ENCODE measurements at regions not wholly inside any gene's neighbourhood (a gene's known extent, or its start where the extent isn't known, plus 50 kb on each side); places are given as distances from the start of the nearest gene placed in this dataset.
"Not testable (repeated sequence)": the region's sequence is repeated elsewhere in the genome, so short reads cannot be mapped to it uniquely, and the experiment has no call there.

DNA sequence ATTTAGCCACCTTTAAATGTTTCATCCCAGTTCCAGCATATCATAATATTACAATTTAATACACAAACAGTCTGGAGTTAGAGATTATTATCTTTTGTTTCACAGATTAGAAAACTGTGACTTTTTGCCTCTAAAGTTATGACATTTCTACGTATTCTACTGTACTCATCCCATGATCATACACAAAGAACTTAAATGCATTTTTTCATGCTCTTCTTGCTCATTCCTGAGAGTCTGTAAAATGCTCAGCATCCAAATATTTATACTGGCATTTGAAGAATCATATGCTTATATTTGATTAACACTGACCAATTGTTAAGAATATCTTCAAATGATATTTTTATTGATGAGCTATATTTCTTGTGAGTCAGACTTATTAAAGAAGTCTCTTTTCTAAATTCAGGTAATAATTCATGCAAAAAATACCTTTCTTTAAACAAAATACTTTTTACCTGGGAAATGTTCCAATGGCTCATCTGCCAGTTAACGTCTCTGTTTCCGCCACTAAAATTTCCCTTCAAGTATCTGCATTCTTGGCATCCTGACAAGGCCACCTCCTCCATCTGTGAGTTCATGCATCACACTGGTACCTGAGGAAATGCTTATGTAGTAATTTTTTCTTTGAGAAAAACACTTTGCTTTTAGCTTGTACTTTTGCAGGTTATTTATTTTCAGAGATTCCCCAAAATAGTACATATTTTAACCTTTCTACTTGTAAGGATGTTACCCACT is 139.6 kb upstream of the RASA1 start:
- DNase-seq (ENCODE audit: low read depth in 2 of 3, low spot score in 2 of 3) = no peak

DNA sequence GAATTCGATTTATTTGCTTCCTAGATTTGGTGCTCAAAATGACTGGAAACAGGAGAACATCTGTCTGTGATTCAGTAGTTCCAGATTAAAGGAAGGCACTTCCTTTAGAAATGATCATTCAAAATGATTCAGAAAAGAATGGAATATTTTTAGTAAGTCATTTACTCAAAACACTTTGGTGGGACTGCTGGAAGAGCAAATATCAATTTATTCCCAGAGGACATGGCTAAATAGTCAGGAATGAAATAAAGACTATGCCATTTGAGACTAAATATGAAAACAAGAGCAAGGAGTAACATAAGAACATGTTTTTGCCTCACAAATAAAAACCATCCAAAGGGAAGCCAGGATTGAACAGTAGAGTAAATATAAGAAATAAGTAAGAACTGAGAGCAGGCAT is 138.6 kb upstream of the RASA1 start:
- DNase-seq (ENCODE audit: low read depth in 2 of 3, low spot score in 2 of 3) = no peak

DNA sequence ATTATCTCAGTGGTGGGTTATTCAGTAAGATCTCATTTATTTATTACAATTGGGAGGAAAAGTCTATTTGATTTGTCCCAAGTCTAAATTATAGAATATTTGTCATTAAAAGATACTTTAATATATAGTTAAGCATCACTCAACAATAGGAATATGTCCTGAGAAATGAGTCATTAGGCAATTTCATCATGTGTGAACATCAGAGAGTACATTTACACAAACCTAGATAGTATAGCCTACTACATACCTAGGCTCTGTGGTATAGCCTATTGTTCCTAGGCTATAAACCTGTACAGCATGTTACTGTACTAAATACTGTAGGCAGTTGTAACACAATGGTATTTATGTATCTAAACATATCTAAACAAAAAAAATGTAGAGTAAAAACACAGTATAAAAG is 135.0 kb upstream of the RASA1 start:
- no peak for DNase-seq (ENCODE audit: low read depth in 2 of 3, low spot score in 2 of 3)

DNA sequence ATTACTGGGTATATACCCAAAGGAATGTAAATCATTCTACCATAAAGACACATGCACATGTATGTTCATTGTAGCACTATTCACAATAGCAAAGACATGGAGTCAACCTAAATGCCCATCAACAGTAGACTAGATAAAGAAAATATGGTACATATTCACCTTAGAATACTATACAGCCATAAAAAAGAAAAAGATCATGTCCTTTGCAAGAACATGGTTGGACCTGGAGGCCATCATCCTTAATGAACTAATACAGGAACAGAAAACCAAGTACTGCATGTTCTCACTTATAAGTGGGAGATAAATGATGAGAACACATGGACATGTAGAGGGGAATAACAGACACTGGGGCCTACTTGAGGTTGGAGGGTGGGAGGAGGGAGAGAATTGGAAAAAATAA is 133.2 kb upstream of the RASA1 start:
- not testable (repeated sequence) for DNase-seq (ENCODE audit: low read depth in 2 of 3, low spot score in 2 of 3)

DNA sequence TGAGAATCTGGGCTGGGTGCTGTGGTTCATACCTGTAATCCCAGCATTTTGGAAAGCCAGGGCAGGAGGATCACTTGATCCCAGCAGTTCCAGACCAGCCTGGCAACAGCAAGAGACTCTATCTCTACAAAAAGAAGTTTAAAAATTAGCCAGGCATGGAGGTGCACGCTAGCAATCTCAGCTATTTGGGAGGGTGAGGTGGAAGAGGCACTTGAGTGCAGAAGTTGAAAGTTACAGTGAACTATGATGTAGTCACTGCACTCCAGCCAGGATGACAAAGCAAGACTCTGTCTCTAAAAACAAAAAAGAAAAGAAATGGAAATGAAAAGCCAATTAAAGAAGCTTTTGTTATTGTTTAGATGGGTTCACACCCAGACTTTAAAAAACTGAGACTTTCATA is 131.6 kb upstream of the RASA1 start:
- DNase-seq (ENCODE audit: low read depth in 2 of 3, low spot score in 2 of 3) = no peak

DNA sequence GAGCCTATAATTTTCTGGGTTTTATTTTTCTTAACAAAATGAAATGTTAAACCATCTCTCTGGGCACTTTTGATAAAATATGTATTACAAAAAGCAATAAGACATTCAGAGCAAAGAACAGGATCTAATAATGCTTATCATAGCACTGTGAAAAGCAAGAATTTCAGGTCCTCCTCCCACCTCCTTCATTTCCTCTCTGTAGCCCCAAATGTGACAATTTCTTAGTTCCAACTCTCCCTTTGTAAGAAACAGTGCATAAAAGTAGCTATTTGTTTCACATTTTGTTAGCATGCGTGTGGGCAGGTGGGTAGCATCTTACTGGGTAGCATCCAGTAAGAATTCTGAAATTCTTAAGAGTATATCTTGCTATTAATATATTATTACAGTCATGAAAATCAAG is 130.9 kb upstream of the RASA1 start:
- DNase-seq (ENCODE audit: low read depth in 2 of 3, low spot score in 2 of 3) = no peak

DNA sequence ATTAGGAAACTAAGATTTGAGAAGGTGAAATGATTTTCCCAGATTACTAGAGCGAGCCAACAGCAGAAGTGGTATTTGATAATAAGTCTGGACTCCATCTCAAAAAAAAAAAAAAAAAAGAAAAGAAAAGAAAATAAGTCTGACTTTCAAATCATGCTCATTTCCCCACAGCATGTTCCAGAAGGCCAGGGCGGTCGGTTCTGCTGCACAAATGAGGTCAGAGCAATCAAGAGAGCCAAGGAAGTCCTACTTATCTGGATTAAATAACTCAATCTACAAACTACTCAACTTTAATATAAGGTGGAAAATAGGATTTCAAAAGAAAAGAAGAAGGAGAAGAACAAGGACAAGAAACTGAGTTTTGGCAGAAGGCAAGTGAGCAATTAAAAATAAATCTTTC is 130.4 kb upstream of the RASA1 start:
- DNase-seq (ENCODE audit: low read depth in 2 of 3, low spot score in 2 of 3) = no peak

DNA sequence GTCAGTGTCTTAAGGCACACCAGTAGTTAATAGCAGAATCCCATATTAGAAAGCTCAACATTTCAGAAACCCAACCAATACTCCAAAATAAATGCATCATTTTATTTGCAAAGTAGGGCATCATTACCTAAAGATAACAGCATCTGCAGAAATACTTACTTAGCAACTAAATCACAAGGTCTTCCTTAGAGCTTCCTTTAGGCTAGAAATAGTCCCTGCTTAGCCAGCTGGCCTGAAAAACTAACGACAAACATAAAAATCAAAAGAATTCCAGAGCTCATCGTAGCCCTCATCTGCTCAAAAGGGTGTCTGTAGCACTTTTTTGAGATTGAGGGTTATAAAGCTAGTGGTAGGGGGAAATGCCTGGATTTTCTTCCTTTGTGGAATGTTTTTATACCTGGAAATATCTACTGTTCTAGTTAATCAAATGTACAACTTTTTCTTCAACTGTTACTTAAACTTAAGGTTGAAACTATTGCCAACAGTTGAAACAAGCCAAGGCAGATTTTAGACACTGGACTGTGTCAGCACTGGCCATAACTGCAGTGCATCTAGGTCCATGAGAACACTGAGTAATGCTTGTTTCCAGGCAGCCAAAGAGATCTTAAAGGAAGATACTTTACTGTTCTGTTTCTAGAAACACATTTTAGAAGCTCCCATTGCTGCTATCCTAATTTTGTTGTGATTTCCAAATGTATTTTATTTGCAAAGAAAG is 129.4 kb upstream of the RASA1 start:
- DNase-seq (ENCODE audit: low read depth in 2 of 3, low spot score in 2 of 3) = no peak

DNA sequence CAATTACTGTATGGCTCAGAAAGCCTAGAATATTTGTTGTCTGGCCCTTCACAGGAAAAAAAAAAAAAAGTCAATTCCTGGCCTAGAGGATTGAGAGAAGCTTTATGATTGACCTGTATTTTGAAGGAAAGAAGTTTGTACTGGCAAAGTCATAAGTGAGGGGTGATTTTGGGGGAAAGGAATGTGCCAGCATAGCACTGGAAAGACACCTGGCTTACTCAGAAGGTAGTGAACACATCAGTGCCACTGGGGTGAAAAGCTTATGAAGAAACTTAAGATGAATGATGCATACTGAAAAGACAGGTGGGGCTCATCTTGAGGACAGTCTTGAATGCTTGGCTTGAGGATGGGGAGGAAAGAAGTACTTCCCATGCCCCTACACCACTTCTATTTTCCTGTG is 127.9 kb upstream of the RASA1 start:
- no peak for DNase-seq (ENCODE audit: low read depth in 2 of 3, low spot score in 2 of 3)

DNA sequence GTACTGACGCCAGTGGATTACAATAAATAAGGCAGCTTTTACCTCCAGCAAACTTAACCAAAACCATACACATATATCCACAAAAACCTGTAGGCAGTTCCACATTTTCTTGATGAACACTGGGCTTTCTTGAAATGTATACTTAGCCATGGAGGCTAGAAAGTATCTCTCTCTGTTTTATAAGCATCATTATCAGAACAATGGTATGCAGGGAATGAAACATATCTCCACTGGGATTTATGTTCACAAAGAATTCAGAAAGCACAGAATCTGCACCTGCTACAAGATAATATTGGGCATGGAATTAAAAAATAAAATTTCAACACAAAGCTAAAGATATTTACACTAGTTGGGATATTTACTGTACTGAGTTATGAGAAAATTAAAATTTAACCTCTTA is 126.1 kb upstream of the RASA1 start:
- DNase-seq (ENCODE audit: low read depth in 2 of 3, low spot score in 2 of 3) = no peak

DNA sequence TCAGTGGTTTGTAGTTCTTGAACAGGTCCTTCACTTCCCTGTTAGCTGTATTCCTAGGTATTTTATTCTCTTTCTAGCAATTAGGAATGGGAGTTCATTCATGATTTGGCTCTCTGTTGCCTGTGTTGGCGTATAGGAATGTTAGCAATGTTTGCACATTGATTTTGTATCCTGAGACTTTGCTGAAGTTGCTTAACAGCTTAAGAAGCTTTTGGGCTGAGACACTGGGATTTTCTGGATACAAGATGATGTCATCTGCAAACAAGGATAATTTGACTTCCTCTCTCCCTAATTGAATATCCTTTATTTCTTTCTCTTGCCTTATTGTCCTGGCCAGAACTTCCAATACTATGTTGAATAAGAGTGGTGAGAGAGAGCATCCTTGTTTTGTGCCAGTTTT is 121.8 kb upstream of the RASA1 start:
- DNase-seq (ENCODE audit: low read depth in 2 of 3, low spot score in 2 of 3) = not testable (repeated sequence)

DNA sequence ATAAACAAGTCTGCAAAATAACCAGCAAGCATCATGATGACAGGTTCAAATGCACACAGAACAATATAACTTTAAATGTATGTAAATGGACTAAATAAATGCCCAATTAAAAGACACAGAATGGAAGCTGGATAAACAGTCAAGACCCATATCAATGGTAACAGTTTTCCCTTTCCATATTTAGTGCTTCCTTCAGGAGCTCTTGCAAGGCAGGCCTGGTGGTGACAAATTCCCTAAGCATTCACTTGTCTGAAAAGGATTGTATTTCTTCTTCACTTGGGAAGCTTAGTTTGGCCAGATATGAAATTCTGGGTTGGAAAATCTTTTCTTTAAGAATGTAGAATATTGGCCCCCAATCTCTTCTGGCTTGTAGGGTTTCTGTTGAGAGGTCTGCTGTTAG is 120.2 kb upstream of the RASA1 start:
- DNase-seq (ENCODE audit: low read depth in 2 of 3, low spot score in 2 of 3) = no peak

DNA sequence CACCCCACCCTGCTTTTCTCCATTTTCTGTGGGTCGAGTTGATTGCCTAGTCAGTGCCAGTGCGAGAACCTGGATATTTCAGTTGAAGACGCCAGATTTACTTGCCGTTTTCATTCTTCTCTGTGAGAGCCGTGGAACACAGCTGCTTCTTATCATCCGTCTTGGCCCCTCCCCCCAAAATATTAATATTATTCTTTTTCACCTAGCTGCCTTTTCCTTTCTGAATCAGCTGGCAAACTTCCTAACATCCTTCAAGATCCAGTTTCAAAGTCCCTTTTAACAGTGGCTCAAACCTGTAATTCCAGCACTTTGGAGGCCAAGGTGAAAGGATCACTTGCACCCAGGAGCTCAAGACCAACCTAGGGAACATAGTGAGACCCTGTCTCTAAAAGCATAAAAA is 117.1 kb upstream of the RASA1 start:
- DNase-seq (ENCODE audit: low read depth in 2 of 3, low spot score in 2 of 3) = no peak

DNA sequence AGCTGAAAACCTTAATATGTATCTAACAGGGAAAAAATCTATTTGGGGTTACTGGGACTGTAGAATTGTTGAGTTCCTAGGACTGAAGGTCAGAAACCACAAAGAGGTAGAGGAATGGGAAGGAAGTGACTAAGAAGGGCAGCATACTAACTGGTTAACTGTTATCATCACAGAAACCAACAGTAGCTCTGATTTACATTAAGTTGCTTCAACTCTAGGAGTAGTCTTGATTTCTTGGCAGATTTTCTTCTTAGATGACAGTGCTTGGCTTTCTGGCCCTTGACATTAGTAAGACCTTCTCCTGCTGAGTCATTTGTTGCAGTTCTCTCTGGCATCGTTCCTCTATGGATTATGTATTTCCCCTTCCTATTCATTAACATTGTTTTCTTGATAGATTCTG is 116.1 kb upstream of the RASA1 start:
- peak in 2 of 3 donors; percentile 9 to 30 for DNase-seq (ENCODE audit: low read depth in 2 of 3, low spot score in 2 of 3)

DNA sequence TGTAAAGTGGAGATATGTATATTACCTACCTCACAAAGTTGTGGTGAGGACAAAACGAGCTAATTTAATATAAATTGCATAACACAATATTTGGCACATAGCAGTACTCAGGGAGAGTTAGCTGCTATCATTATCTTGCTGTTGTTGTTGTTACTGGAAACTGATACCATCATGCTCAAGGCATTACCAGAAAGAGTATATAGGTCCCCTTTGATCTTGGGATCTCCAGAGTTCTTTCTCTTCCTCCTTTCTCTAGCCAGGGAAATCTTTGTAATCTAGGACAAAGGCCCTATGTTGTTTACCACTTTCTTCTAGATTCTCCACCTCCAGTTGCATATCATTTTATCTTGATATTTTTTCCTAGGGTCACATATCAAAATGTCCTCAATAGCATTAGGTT is 114.8 kb upstream of the RASA1 start:
- no peak for DNase-seq (ENCODE audit: low read depth in 2 of 3, low spot score in 2 of 3)

DNA sequence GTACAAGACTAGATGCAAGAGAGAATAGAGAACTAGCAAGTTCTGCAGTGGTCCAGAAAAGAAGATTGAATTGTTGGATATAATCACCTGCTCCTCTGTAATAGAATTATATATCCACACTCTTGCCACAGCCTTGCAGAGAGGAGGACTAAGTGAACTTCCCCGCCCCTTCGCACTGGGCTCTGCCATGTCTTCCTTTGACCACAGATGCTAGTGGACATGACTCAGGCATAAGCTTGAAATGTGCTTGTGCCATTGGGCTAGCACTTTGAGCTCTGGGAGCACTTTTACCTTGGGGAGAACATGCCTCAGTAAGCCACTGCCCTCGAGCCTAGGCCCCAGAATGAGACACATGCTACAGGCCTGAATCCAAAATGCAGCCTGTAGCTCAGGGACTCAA is 113.5 kb upstream of the RASA1 start:
- DNase-seq (ENCODE audit: low read depth in 2 of 3, low spot score in 2 of 3) = no peak

DNA sequence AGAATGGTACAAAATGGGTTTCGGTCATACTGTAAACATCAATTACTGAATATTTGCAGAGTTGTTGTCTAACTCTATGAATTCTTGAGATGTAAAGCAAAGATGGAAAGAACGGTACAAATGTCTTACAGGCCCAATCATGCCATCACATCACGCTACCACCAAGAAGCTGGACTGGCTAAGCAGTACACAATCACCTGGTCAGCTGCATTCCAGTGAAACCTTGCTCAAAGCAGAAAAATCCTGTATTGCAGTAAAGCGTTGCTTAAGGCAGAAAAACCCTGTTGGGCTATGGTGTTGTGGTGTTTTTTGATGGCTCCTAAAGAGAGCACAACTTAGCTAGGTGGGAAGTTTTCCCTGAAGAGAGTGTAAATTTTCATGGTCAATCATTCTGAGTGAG is 112.6 kb upstream of the RASA1 start:
- DNase-seq (ENCODE audit: low read depth in 2 of 3, low spot score in 2 of 3) = no peak

DNA sequence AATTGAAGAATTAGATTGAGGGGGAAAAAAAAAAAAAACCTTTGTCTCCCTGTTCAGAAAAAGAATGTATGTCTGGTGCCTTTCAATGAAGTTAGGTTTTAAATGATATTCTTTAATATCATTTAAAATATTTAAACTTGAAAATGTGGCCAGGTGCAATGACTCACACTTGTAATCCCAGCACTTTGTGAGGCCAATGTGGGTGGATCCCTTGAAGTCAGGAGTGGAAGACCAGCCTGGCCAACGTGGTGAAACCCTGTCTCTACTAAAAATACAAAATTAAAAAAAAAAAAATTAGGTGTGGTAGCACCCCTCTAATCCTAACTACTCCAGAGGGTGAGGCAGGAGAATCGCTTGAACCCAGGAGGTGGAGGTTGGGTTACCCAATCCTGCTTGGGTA is 111.1 kb upstream of the RASA1 start:
- DNase-seq (ENCODE audit: low read depth in 2 of 3, low spot score in 2 of 3) = no peak

DNA sequence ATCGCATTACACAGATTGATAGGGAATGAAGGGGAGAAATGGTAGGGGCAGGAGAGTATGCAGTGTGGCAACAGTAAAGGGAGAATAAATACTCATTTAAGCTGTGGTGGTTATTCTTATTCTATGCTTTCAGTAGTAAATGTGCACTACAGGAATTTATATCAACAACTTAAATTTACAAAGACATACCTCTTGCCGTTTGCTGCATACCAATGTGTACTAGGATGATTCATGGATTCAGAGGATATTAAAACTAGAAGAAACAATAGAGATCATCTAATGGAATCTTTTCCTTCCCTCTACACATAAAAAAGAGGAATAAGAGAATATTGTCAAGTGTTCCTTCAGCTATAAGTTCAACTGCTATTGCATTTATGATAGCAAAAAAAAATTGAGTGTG is 103.3 kb upstream of the RASA1 start:
- no peak for DNase-seq (ENCODE audit: low read depth in 2 of 3, low spot score in 2 of 3)

DNA sequence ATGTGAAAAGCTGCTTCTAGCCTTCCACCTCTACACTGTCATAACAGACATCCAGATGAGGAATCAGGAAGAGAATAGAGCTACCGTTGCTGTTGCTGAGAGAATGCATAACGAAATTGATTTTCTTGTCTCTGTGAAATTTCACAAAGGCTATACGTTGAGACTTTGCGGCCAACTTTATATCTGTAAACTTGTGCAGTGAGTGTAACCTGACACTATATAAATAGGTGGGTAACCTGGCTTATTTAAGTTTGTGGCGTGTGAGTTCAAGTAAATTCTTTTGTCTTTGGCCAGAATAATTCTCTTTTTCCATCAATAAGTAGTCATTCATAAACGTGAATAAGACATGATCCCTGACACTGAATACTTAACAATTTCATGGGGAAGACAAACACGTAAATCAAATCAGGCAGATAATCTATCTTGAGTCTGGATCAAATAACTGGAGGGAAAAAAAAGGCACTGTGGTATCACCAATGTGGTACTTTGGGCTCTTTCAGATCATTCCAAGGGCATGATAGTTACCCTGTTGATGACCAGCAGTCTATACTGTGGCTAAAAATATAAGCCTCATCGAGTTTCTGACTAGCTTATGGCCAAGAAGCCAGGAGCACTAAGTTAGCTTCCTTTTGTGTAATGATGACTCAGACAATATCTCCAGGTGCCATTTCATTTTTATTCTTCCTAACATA is 98.2 kb upstream of the RASA1 start:
- DNase-seq (ENCODE audit: low read depth in 2 of 3, low spot score in 2 of 3) = no peak

DNA sequence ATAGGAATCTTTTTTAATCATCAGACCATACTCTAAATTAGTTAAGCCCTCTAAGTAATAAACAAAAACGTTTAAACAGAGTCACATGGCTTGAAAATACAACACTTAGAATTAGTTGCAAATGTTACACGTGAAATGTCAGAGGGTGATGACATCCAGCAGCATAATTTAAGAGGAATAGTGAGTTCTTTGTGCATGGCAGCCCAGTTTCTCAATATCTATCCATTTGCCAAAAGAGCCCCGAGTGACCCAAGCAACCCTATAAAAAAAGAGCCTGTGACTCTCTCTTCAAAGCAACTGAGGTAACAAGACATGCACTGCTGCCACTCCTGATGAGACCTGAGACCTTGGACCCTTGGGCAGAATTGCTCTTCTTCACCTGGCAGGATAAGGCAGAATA is 96.9 kb upstream of the RASA1 start:
- DNase-seq (ENCODE audit: low read depth in 2 of 3, low spot score in 2 of 3) = no peak

DNA sequence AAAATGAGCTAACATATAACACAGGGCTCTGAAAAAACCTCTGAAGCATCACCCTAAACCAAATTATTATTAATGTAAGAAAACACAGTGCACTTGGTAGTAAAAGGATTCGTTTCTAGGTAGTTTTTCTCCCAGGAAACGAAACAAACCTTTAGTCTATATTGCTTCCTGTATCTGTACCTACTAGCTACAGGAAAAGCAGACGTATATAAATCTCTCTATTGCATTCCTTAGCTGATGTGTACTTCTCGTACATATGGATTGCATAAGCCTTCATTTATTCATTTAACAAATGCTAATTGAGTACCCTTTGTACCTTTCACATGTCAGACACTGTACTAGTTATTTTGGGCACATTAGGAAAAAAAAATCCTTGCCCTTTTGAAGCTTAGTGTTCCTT is 85.0 kb upstream of the RASA1 start:
- no peak for DNase-seq (ENCODE audit: low read depth in 2 of 3, low spot score in 2 of 3)

All from hematopoietic multipotent progenitor cell (in vitro differentiated cells).